NCI-H2081 (cell line): ENCODE measurements at regions not wholly inside any gene's neighbourhood (a gene's known extent, or its start where the extent isn't known, plus 50 kb on each side); places are given as distances from the start of the nearest gene placed in this dataset.
A peak's percentile ranks its signal among the peaks of the same experiment; 100 is the strongest.

Experiments
- DNase-seq, 2 experiments: peaks; one replicate each; lab custom pipeline; 2025; lab: John Stamatoyannopoulos, UW

DNA sequence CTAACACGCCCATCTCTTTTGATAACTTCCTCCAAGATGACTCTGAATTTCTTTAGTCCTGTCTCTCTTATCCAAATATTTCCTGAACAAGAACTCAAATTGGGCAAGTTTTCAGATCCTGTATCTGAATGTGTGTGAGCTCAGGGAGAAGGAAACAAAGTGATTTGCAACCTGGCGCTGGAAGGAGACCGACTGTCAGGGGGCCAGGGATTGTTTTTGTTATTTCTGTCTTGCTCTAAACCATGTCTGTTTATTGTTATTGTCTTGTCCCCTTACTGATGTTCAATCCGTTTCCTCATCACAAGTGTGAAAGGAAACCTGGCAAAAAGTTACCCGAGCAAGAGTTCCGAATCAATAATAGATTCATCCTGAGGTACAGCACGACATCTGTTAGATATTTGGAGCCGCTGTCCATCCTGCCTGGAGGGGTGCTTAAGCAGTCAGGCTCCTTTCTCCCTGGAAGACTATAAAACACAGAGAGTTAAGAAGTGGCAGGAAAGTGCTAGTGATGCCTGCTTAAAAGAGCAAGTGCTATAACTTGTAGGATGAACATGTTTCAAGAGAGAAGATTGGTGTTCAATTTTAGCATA is 132.5 kb upstream of the OSR1 start:
- no peak for DNase-seq

DNA sequence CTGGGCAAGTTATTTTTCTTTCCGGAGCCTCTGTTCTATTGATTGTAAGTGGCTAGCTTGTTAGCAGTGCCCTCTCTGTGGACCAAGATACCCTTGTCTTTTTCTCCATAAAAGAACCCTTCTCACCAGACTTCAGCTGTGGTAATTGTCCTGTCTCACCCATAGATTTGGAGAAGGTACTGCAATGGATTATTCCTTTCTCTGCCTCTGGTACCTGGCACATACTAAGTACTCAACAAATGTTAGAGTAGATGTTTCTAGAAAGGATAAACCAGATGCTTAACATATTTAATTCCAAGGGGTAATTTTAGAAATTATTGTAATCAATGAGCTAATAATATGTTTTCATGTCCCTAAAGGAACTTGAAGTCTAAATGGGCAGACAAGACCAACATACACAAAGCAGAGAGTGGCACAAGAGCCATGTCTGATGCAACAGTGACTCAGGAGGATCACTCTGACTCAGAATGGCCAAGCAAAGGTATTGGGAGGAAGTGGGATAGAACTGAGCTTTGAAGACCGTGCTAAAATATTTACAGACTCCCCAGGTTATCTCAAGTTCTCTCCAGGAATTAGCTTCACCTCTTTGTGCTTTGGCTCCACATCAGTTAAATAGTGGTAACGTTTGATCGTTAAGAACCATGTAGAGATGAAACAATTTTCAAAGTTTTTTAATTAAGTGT is 129.7 kb upstream of the OSR1 start:
- no peak for DNase-seq

DNA sequence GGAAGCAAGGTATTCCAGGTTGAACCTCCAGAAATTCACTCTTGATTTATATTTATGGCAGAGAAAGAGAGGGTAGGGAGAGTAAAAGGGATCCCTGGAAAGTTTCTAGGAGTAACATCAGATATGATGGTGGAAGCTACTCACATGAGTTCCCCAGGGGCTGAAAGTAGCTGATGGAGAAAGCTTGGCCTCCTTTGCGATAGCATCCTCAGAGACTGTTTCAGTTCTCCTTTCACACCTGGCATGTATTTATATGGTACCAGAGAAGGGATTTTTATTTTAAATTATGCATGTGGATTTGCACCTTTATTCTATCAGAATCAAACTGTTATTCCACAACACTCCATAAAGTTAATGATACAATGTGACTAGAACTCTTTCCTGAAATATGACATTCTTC is 126.3 kb upstream of the OSR1 start:
- no peak for DNase-seq

DNA sequence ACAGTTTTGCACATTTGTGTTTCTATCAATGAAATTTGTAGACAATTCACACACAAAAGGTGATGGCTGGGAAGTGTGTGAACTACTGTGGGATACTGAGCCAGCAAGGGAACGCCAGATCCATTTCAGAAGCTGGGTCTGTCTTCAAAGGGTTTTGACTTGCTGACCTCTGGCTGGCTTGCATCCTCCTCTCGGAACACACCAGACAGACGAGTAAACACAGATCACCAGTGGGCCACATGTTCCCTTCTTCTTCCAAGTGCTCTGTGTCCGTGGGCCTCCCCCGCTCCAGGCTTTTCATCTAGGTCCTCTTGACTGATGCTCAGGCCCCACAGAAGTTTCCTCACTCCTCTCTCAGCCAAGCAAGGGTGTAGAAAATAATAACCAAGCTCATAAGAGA is 122.2 kb upstream of the OSR1 start:
- no peak for DNase-seq

DNA sequence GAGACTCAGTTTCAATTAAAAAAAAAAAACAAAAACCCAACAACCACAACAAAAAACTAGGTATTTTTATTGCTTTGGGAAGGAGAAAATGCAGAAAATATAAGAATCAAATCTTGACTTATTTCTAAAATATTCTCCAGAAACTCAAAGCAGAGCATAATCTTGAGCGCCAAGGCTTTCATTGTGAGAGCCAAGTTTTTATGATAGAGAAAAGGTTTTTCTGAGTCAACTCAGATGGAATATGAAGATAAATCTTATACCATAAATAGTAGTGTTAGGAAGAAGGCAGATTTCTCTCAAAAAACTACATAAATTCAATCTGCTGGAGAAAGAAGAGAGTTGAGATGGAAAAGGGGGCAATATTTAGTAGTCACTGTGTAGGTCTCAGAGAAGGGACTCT is 121.2 kb upstream of the OSR1 start:
- DNase-seq = no peak

DNA sequence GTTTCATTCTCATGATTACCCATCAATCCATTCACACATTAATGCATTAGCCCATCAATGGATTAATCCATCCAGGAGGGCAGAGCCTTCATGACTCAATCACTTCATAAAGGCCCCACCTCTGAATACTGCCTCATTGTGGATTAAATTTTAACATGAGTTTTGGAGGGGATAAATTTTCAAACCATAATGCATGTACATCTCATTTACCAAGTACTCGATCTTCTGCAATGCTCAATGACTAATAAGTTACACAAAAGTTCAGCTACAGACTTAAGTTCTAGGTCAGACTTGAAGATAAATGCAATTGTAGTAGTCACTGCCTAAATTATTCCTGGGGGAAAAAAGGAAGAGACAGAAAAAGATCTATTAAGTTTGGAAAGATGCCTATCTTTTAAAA is 120.0 kb upstream of the OSR1 start:
- DNase-seq = no peak

DNA sequence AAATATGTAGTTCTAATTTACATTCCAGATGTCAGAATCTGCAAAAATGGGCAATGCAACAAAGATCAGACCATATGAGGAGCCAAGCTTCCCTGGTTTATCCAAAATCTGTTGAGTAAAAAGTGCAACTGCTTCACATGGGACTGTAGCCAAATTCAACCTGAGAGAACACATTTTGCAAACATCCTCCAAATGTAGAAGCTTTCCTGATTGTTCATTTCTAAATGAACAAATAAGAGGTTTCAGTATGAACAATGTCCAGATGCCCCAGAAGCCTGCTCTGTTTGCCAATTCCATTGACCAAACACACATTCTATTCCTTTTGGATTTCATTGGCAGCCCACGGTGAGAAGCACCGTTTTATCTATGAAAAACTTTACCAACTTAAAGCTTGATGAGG is 117.9 kb upstream of the OSR1 start:
- DNase-seq = peak in 1 of 2 experiments; percentile 13

DNA sequence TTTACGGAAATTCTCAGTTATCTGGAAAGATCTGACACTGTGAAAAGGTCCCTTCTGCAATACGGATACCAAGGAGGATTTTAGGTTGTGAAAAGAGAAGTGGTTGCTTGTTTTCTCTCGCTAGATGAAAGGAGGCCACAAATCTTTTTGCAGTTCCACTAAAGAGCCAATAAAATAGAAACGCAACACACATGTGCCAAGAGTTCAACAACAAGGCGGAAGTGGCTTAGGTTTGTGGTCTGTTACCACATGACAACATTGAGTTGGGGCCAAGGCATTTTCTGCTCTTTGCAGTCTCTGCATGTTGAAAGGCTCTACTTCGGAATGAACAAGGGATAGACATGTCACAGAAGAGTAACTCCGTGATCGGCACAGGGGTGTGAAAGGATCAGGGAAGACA is 115.7 kb upstream of the OSR1 start:
- DNase-seq = no peak

DNA sequence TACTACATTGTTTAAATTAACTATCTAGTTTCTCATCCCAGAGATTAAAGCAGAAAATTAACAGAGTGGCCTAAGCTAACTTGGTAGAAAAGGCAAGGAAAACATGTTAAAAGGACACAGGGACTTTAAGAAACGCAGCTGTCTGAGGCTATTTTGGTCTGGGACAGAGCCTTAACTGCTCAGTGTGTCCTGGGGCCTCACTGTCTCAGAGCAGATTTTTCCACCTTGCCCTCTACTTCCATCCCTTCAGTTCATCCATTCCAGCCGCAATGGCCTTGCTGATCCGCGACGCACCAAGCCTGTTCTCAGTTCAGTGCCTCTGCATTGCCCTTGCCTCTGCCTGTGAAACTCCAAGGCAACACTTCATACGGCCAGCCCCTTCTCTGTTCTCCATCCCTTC is 114.9 kb upstream of the OSR1 start:
- DNase-seq = no peak

DNA sequence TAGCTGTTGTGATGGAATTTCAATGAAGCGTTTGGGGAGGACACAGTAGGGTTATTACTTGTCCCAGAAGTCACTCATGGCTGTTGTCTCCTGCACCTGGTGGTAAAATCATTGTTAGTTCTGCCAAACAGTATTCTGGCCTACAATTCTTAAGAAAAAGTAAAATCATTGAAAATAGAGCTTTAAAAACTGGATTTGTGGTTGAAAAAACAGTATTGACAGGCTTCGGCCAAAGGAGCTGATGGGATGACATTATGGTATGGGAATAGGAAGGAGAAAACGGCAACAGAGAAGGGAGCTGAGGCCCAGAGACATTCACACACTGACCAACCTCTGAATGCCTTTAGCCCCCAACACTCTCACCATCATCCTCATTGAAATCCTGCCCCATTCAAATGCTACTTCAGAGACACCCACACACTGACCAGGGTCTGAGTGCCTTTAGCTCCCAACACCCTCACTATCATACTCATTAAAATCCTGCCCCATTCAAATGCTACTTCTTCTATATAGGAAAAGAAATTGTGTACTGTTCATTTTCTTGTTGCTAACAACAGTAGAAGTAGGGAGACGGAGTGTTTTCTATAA is 114.1 kb upstream of the OSR1 start:
- no peak for DNase-seq

DNA sequence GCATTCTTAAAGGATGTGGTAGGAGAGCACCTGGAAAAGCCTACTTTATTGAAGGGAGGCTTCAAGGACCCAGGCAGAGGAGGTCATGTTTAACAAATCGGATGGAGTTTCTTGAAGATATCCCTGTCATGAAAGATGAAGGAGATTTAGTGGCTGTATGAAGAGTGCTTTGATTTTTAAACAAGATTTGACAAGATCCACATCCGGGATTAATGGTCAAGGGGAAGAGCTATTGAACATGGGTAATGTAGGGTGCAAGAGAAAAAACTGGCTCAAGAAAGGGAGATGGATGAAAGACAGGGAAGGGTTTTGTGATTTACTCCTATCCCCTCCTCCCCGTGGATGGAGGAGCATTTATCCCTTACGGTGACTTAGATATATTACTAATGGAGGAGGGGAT is 113.1 kb upstream of the OSR1 start:
- DNase-seq = no peak

DNA sequence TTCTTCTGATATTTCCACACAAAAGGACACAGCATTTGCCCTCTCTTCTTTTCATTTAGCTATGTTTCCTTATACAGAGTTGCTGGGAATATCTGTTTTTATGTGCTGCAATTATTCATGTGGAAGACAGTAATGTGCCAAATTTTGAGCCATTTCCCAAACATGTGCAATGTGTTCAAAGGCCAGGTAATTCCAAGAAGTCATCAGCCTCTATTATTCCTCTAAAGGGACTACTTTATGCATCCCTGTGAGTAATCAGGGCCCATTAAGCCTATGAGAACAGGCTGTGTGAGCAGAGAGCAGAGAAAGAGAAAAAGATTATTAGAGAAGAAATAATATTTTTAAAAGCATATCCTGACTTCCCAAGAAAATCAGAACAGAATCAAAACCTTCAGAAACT is 107.6 kb upstream of the OSR1 start:
- no peak for DNase-seq

DNA sequence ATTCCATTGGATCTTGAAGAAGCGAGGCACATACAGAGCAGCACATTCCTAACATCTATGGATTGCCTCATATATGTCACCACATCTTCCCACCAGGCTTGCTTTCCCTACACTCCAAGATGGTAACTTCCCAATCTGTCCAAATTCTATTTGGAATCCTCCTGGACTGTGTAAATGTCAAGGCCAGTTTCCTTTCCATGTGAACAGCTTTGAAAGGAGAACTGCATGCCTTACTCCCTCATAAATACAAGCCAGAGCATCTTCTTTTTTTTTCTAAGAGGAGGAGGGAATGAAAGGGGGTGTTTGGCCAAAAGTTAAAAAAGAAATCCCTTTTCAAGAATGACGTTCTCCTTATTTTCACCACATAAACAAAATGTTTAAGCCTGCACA is 103.8 kb upstream of the OSR1 start:
- no peak for DNase-seq

DNA sequence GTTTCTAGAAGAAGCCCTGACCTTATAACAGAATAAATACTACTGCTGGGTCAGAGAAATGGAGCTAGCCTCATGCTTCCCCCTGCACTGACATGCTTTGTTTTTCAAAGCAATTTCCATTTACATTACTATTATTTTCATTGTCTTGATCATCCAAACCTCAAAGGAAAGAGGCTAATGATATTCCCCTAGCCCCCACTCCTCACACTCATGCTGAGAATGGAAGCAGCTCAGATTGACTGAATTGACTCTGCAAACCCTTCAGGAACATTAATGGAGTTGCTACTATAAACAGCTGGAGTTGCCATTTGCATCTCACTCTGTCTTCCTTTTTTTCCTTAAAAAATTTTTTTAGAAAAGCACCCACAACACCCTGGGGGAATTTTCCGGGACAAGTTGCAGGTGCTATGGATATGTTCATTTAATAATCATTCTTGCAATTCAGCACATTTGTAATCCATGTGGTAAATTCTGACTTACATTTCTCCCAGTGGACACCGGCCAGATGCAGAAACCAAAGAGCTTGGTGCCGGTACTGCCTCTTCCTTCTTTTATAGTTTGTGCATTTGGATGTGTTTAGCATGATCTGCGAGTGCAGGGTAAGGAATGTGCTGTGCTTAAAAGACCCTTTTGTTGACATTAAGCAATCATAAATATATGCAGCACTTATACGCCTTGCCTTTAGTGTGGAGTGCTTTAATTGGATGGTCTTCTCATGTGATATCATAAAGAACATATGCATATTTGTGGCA is 103.3 kb upstream of the OSR1 start:
- no peak for DNase-seq

DNA sequence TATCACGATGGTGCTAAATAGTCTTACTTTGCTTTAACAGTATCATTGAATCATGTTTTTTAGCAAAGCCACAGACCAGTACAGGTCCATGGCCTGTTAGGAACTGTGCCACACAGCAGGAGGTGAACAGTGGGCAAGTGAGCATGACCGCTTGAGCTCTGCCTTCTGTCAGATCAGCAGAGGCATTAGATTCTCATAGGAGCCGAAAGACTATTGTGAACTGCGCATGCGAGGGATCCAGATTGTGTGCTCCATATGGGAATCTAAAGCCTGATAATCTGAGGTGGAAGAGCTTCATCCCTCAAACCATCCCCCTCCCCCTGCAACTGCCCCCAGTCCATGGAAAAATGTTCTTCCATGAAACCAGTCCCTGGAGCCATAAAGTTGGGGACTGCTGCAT is 102.3 kb upstream of the OSR1 start:
- no peak for DNase-seq

DNA sequence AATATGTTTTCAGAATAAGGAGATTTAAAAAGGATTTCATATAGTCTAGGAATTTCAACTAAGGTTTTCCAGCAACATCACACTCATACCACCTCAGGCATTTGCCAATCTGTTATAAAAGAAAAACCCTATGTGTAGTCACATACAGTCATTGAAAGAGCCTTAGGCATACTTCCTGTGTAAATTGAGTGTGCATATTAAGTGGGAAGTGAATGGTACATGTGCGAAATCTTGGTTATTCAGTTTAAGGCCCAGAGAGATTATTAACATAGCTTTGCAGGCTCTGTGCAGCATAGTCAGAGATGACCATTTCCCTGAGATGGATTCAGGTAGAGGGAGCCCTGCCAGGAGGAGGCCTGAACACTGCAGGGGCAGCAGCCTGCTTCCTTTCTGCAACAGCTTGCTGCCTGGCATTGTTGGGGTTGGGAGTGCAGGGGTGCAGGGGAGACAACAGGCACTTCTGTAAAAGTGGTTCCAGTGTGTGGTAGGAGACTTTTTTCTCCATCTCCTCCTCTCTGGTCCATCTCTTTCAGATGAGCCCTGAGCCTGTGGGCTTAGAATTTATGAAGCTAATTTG is 100.1 kb upstream of the OSR1 start:
- no peak for DNase-seq

DNA sequence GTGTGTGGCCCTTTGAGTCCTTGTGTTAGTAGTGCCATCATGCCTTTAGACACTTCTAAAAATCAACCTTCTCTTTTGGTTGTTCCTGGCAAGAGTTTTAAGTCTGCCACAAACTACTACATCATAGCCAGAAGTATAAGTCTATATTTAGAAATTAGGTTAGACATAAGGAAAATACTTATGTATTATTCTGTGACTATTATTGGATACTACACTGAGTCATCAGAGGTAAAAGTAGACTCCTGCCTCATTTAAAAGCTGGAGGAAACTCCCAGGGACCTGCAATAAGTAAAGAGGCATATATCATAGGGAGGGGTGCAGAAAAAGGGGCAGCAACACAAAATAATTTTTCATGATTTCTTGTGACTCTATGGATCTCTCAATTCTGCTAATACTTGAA is 99.4 kb upstream of the OSR1 start:
- no peak for DNase-seq

DNA sequence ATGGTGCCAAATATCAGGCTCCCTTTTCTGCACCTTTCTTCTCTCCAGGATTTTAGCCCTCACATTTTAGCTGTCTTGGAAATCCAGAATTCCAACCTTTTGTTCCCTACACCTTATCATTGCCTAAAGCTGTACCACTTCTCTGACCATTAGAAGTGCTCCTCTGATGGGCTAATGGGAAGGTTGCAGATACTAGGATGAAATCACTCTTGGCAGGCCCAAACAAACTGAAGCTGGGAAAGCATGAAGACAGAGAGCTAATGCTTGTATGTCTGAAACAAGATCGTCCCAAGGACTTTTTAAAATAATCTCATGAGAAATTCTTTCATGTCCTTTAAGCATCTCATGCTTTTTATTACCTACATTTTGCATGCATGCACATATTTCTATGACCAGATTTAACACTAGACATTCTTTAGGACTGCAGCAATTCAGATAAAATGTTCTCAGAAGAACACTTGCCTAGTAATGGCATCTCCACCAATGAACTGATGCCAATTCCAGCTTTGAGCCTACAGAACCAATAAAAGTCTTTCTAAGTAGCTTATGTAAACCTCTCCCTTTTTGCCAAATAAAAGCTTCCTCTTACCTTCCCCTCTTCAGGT is 98.4 kb upstream of the OSR1 start:
- DNase-seq = no peak

DNA sequence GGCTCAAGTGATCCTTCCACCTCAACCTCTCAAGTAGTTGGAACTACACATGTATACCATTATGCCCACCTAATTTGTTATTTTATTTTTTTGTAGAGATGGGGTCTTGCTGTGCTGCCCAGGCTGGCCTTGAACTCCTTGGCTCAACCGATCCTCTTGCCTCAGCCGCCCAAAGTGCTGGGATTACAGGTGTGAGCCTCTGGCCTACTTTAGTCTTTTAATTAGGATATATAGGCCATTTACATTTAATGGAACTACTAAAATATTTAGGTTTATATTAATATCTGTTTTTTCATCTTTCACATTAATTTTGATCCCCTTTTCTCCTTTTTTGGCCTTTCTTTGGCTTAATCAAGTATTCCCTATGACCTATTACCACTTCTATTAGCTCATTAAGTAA is 95.7 kb upstream of the OSR1 start:
- no peak for DNase-seq

DNA sequence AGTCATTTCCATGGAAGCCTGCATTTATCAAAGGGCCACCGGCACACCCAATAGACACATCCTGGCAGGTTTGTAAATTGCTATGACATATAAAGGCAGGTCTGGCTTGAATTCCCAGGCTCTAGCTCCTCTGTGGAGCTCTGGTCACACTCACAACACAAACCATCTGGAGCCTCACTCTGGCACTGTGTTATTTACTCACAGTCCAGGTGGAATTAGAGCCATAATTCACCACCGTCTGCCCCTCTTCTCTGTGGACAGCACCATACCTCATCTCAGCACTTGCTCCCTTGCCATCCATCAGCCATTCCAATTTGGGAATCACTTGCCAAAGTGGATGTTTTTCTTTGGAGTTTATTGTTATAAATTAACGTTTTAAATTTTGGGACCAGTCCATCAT is 84.3 kb upstream of the OSR1 start:
- DNase-seq = no peak

DNA sequence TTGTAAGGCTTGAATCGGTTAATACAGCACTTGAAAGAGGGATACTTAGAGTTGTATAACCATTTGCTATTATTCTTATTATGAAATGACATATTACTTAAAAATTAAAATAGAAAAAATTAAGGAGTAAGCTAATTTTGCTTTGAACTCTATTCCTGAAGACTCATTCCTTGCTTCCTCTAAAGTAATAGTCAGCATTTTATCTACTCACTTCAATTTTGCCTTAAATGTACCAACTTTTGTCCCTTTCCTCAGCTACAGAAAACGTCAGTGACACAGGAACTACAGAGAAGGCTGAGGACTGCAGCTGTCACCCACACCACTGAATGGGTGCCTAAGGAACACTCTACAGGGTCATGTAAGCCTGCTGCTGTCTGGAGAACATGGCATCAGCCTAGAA is 80.7 kb upstream of the OSR1 start:
- no peak for DNase-seq

DNA sequence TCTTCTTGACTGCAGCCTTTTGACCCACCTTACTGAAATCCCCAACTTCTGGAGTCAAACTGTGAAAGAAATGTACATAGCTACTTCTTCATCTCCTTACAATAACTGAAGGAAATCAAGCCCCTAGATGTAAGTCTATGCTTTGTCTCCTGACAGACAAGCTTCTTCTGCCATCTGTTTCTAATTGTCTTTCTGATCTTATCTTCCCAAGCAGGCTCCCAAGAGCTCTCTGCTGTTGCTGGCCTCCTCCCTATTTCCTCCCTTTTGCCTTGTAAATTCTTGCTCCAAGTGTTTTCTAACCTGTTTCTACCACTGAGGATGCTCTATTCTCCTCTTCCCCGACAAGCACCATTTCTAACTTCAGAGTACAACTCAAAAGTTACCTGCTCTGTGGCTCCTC is 77.4 kb upstream of the OSR1 start:
- no peak for DNase-seq

DNA sequence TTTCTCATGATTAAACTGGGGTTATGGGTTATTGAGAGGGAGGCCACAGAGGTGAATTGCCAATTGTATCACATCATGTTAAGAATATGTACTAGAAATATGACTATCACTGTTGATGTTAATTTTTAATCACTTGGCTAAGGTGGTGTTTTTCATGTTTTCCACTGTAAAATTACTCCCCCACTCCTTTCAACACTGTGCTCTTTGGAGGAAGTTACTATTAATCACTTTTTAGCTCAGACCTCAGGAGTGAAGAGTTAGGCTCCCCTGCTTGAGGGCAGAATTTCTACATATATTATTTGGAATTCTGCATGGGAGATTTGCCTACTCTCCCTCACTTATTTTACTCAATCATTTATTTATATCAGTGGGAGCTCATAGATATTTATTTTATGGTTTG is 76.0 kb upstream of the OSR1 start:
- DNase-seq = no peak
